Kidney (tissue), 13 donors: ENCODE measurements at regions not wholly inside any gene's neighbourhood (a gene's known extent, or its start where the extent isn't known, plus 50 kb on each side); places are given as distances from the start of the nearest gene placed in this dataset.

Source experiments
- DNase-seq, 5 donors: peaks; one replicate each; pipeline ENCODE4 v3.0.0-alpha.2; 2013 to 2020
- FAIRE-seq: peaks from 2 replicates; lab custom pipeline; 2012; peaks lifted over from hg19 to GRCh38; lab: Jason Lieb, UNC
- H3K27ac ChIP-seq, 2 donors: one replicate each; pipeline ENCODE4 v1.7.0; 2013; ENCODE audit warnings: low read depth in 2 of 2, low read length in 2 of 2, inconsistent platforms in 1 of 2
- H3K27me3 ChIP-seq: one replicate; pipeline ENCODE4 v1.7.1; 2013; ENCODE audit warnings: low read length, inconsistent platforms; ENCODE audit not compliant: control insufficient read depth, insufficient read depth
- H3K36me3 ChIP-seq, 3 donors: one replicate each; pipeline versions ENCODE4 v1.7.0 to v1.7.1; 2013; ENCODE audit warnings: low read length in 3 of 3, control low read depth in 1 of 3, inconsistent platforms in 1 of 3; ENCODE audit not compliant: insufficient read depth in 3 of 3, control insufficient read depth in 2 of 3
- H3K4me1 ChIP-seq, 3 donors: one replicate each; pipeline versions ENCODE4 v1.7.0 to v1.7.1; 2013; ENCODE audit warnings: low read length in 3 of 3, inconsistent platforms in 1 of 3, low read depth in 1 of 3; ENCODE audit not compliant: control insufficient read depth in 2 of 3, insufficient read depth in 2 of 3
- H3K4me3 ChIP-seq, 3 donors: one replicate each; pipeline versions ENCODE4 v1.7.0 to v1.8.1; 2013; ENCODE audit warnings: low read length in 3 of 3, control low read depth in 1 of 3, inconsistent platforms in 1 of 3
- H3K9ac ChIP-seq, 3 donors: one replicate each; pipeline versions ENCODE4 v1.7.0 to v1.7.1; 2013; ENCODE audit warnings: low read length in 3 of 3, control low read depth in 1 of 3, inconsistent platforms in 1 of 3
- H3K9me3 ChIP-seq, 3 donors: one replicate each; pipeline versions ENCODE4 v1.7.0 to v1.7.1; 2013; ENCODE audit warnings: low read length in 3 of 3, control low read depth in 1 of 3, inconsistent platforms in 1 of 3; ENCODE audit not compliant: control insufficient read depth in 2 of 3, insufficient read depth in 1 of 3
- intact Hi-C: fragments of 100-400 bp; cut with DNase I; formaldehyde crosslinking; loops from one replicate; pipeline ENCODE4 v1.11.1; 2022
- TF ChIP-seq, protein P1 (sequence below): IDR thresholded peaks from 3 replicates; pipeline ENCODE4 v1.5.1; 2012; ENCODE audit warnings: mild to moderate bottlenecking, moderate library complexity, borderline replicate concordance; ENCODE audit not compliant: insufficient read depth; ENCODE audit errors: extremely low read depth
- donor health status: control.
- donor health status: control.
- donor health status: control.
- donor health status: control.
- donor health status: control.
- donor health status: DM: yes; HTN: yes; CAD: no.
- donor health status: Normal renal cell carcinoma (clear cell type).

DNA sequence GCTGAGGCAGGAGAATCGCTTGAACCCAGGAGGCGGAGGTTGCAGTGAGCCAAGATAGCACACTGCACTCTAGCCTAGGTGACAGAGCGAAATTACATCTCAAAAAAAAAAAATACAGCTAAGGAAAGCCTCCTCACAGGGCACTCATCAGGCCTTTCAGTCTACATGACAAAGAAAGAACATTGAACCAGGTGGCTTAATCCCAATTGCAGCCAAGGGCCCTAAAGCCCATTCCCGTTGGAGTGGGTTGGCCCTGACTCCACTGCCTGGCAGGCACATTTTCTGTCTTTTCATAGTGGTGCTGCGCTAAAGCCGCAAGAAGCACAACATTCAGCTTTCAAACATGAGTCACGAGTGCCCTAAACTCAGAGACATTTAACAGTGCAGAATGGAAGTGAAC is 372.5 kb downstream of the RNF144A start:
- intact Hi-C loops, result no loop called here
- TF ChIP-seq, protein P1, sequence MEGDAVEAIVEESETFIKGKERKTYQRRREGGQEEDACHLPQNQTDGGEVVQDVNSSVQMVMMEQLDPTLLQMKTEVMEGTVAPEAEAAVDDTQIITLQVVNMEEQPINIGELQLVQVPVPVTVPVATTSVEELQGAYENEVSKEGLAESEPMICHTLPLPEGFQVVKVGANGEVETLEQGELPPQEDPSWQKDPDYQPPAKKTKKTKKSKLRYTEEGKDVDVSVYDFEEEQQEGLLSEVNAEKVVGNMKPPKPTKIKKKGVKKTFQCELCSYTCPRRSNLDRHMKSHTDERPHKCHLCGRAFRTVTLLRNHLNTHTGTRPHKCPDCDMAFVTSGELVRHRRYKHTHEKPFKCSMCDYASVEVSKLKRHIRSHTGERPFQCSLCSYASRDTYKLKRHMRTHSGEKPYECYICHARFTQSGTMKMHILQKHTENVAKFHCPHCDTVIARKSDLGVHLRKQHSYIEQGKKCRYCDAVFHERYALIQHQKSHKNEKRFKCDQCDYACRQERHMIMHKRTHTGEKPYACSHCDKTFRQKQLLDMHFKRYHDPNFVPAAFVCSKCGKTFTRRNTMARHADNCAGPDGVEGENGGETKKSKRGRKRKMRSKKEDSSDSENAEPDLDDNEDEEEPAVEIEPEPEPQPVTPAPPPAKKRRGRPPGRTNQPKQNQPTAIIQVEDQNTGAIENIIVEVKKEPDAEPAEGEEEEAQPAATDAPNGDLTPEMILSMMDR, result no peak
- FAIRE-seq, result no peak

DNA sequence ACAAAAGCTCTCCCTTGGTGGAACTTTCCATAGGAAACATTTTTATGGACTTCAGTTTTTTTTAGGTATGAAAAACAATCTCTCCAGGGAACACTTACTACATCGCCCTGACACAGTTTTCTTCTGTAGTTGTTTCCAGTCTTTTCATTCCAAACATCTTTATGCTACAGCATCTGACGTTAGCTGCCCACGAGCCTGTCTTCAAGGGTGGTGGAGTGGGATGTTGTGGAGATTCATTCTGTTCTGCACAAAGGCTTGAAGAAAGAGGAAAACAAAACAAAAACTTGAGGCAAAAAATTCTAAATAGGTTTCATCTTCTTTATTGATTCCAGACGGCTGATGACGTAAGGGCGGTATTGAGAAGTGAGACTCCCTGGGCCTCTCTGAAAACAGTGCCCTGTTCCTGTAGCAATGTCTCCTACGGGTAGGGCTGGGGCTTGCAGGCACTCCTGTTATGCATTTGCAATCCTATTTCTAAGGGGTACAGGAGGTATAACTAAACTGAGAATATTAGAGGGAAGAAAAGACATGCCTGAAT is 375.0 kb downstream of the RNF144A start:
- TF ChIP-seq, protein P1, result no peak
- no peak for FAIRE-seq

More for the DNA sequence above, 372.5 kb downstream of the RNF144A start:
- no peak overlapping the region for H3K4me3 ChIP-seq
- no peaks in the 10 kb centered on the region for H3K9me3 ChIP-seq
- no peak overlapping the region for H3K27ac ChIP-seq
- no peak for DNase-seq
- H3K4me1 ChIP-seq, result no peaks in the 10 kb centered on the region
- H3K36me3 ChIP-seq, result no peaks in the 10 kb centered on the region
- no peaks in the 10 kb centered on the region for H3K27me3 ChIP-seq
- no peak overlapping the region for H3K9ac ChIP-seq

DNA sequence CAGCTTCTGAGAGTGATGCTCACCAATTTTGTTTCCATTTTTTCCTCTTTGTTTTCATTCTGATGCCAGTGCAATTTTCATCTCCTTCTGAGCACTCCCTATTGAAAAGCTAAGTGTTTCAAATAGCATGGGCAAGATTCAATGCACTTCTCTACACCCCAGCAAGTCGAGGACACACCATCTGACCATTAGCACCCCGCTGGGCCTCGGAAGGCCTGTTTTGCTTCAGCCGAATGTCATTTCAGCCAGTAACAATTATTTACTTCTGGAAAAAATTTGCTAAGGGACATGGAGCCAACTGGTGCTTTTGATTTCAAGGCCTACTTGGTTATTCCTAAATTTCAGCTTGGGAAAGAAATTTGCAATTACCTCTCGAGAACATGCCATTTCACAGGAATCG is 392.4 kb downstream of the RNF144A start:
- no peak overlapping the region for H3K27ac ChIP-seq
- H3K9me3 ChIP-seq, result no peaks in the 10 kb centered on the region
- DNase-seq, result no peak
- H3K36me3 ChIP-seq, result no peaks in the 10 kb centered on the region
- intact Hi-C loops, result no loop called here
- TF ChIP-seq, protein P1, result no peak
- no peak overlapping the region for H3K9ac ChIP-seq
- H3K27me3 ChIP-seq, result no peaks in the 10 kb centered on the region
- H3K4me1 ChIP-seq, result no peaks in the 10 kb centered on the region
- no peak overlapping the region for H3K4me3 ChIP-seq
- FAIRE-seq, result no peak

More for the DNA sequence above, 375.0 kb downstream of the RNF144A start:
- Histone ChIP-seq H3K27me3 (no peaks in the 10 kb centered on the region), H3K36me3 (no peaks in the 10 kb centered on the region), H3K9me3 (no peaks in the 10 kb centered on the region), H3K4me1 (no peaks in the 10 kb centered on the region), H3K27ac (no peak overlapping the region), H3K9ac (no peak overlapping the region), H3K4me3 (no peak overlapping the region)
- intact Hi-C loops, result no loop called here
- no peak for DNase-seq

DNA sequence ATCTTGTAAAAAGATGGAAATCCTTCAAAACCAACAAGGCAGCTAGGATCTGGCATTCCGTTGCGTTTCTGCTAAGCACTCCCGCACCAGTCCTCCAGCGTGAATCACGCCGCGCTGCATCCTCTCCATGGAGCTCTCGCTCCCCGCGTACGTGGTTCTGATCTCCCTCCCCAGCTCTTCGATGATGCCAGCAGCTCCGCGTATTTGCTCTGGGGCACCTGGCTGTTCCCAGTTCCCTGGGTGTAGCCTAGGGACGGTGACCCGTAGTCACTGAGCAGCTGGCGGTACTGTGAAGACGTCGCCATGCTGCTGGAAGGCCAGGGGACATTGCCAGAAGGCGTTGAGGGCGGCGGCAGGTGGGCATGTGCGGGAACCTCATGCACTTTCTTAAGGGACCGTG is 407.5 kb downstream of the RNF144A start:
- DNase-seq, result peak in 1 of 5 donors; percentile 51
- intact Hi-C loops, result no loop called here
- no peak overlapping the region for H3K4me3 ChIP-seq
- no peaks in the 10 kb centered on the region for H3K36me3 ChIP-seq
- no peaks in the 10 kb centered on the region for H3K9me3 ChIP-seq
- H3K27ac ChIP-seq, result no peak overlapping the region
- H3K27me3 ChIP-seq, result no peaks in the 10 kb centered on the region
- H3K9ac ChIP-seq, result no peak overlapping the region
- TF ChIP-seq, protein P1, result no peak
- no peak for FAIRE-seq
- H3K4me1 ChIP-seq, result no peaks in the 10 kb centered on the region
